MM.1S (cell line): ENCODE measurements at regions not wholly inside any gene's neighbourhood (a gene's known extent, or its start where the extent isn't known, plus 50 kb on each side); places are given as distances from the start of the nearest gene placed in this dataset.

Experiments used
- EZH2 ChIP-seq: fragments of 300-600 bp; sonication (generic); optimal IDR thresholded peaks from 2 replicates; pipeline ENCODE3; 2017; ENCODE audit warnings: low read depth, mild to moderate bottlenecking, antibody characterized with exemption, low read length, mixed read lengths
- TF ChIP-seq, protein P1 (sequence below): fragments of 300-600 bp; sonication (generic); IDR thresholded peaks from 2 replicates; pipeline ENCODE4 v1.5.1; 2016; ENCODE audit warnings: antibody characterized with exemption, low read length, mixed read lengths

DNA sequence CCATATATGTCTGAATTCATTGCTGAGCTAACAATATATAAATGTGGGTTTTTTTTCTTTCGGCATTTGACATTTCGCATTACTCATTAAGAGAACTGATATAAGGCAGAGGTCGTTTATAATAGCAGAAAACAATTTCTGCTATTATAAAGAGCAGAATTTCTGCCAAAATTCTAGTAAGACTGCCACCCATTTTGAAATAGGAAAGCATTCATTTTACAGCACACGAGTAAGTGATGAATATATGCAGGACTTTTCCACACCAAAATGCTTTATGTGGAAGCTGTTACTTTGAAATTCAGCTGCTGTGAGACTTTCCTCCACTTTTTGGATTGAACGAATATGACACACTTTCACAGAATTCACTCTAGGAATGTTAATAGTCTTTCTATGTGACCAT is 610.9 kb upstream of the MAN1A1 start:
- TF ChIP-seq EZH2: no peak
- TF ChIP-seq, protein P1, sequence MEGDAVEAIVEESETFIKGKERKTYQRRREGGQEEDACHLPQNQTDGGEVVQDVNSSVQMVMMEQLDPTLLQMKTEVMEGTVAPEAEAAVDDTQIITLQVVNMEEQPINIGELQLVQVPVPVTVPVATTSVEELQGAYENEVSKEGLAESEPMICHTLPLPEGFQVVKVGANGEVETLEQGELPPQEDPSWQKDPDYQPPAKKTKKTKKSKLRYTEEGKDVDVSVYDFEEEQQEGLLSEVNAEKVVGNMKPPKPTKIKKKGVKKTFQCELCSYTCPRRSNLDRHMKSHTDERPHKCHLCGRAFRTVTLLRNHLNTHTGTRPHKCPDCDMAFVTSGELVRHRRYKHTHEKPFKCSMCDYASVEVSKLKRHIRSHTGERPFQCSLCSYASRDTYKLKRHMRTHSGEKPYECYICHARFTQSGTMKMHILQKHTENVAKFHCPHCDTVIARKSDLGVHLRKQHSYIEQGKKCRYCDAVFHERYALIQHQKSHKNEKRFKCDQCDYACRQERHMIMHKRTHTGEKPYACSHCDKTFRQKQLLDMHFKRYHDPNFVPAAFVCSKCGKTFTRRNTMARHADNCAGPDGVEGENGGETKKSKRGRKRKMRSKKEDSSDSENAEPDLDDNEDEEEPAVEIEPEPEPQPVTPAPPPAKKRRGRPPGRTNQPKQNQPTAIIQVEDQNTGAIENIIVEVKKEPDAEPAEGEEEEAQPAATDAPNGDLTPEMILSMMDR: no peak
